SKM-1 treated with dmso at 0.1 percent for 144 hours (cell line): ENCODE measurements at regions not wholly inside any gene's neighbourhood (a gene's known extent, or its start where the extent isn't known, plus 50 kb on each side); places are given as distances from the start of the nearest gene placed in this dataset.

ENCODE experiments used
- DNase-seq: peaks from one replicate; lab custom pipeline; 2025; ENCODE audit not compliant: unreplicated experiment; lab: John Stamatoyannopoulos, UW

DNA sequence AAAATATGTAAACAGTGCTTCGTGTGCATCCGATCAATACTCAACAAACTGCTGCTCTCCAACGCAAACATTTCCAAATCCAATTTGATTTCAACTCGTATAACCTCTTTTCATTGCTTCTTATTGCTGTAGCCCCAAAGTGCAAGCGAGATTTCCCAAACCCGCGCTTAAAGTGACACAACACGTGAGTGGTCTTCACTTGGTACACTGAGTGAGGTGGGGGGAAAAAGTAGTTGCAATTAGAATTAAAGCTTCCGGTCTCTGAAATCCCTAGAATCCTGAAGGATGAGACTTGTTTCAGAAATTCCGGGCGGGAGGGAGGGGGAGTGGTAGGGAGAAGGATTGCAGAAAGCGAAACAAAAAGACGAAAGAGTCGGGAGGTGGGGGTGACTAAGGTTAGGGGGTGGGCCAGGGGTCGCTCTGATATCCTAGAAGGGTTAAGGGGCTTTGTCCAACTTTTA, 387.5 kb downstream of the BCAT1 start:
- DNase-seq = no peak

DNA sequence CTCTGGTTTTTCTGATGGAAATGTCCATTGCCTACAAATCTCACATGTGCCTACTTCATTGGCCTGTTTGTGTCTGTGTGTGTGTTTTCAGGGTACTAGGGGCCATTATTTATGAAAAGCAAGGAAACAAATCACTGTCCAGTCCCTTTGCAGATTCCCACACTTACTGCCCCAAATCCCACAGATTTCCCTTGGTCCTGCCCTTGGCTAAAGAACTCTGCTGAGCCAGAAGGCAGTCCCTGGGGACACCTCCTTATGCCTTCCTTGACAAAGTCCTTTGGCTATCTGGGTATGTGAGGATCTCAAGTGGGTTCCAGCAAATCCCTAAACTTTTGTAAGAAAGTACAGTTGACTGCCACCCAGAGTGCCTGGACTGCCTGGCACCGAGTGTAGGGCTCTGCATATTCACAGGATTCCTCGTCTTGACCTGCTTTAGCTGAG, 388.1 kb downstream of the BCAT1 start:
- DNase-seq = no peak

DNA sequence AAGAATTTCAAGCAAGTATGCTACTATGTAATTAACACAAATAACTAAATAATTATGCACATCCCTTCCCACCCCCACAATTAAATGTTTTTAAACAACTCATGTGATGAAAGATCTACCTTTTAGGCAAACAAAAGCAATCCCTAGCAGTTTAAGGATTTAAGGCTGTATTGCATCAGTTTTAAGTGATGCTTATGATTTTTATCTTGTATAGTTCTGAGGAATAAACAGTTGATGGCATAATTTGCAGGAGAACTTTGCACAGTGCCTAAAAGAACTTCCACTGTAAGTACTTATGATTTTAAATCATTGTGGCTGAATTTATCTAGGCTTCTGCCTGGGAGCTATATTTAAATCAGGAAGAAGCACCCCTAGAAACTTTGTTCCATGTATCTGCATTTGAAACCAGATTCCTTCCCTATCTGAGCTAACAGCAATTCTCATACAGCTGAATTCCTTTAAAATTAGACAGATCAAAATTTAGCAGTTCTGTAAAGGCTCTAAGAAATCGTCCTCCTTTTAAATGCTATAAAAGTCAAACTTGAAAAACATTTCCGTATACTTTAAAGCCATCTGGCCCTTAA, 388.6 kb downstream of the BCAT1 start:
- no peak for DNase-seq

- DNase-seq = no peak
Measured at GRCh38 chr12:24557738-24558137, 391.2 kb downstream of the BCAT1 start.

DNA sequence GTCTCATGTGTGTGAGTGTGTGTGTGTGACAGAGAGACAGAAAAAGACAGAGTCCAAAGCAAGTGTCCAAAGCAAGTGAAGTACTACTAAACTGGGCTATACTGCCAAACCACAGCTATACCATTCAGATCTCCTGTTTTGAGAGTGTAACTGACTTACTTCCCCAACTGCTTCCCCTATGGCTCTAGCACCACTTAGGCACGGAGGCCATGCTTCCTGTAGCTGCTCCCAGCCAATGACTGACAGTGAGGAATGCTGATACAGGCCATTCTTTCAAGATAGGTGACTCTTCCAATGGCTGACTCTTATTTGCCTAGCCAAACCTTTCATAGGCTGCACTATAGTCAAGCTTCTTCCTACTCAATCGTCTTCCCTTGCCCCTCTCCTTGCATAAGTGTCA, 393.2 kb downstream of the BCAT1 start:
- no peak for DNase-seq

GRCh38 chr12:24554612-24555295, 394.1 kb downstream of the BCAT1 start:
- no peak for DNase-seq

GRCh38 chr12:24553259-24553658, 395.6 kb downstream of the BCAT1 start:
- no peak for DNase-seq

DNA sequence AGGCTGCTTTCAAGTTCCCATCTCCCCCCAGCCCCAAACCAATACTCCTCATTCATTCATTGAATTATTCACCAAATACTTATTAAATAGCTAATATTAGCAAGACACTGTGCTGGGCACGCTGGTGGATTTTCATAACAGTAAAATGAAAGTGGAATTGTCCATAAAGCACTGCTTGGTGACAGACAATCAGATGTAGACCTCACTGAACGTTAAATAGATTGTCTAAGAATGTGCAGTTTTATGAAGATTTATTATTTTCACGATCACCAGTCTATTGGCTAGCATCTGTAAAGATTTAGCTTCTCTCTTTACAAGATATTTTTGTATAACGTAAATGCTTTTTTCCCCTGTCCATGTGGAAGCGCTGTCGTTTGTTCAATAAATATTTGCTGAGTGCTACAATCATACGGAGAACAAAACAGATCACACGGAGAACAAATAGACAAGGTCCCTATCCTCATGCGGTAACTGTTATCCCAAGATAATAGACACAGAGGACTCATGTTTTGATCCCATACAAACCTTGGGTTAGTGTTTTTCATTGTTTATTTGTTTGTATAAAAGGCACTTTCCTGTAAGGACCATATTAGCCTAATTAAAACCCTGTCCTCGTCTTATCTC, 397.6 kb downstream of the BCAT1 start:
- no peak for DNase-seq

DNA sequence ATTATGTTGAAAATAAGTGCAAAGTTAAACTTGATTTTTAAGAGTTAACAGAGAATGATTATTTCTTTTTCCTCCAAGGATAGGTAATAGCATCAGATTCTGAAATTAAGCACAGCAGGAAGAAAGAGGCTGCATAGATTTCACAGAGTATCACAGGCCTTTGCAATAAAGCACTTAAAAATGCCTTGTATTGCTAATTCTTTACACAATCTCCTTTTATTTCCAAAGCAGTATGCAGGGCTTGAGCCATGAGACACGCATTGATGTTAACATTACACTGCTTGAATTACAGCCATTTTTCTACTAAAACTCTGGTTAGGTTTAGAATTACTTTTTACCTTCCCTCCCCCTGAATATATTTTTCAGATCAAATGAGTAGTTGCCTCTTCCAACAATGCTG, 398.3 kb downstream of the BCAT1 start:
- DNase-seq = no peak

- no peak for DNase-seq
Measured at GRCh38 chr12:24546661-24547060, 402.2 kb downstream of the BCAT1 start.

DNA sequence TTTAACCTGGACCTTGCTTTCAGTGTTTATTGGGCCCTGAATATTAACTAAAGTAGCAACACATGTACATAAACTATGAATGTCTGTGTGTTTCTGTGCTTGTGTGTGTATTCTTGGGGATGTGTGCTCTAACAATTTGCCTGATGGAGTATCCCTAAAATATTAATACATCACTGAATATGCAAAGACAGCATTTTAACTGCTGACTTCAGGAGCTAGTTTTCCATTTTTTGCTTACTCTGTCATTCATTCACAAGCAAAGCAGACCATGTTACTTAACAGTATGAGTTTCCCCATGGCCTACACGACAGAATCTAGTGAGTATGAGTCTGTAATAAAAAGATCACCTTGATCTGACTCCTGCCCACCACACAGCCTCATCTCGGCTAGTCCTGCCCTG, 402.8 kb downstream of the BCAT1 start:
- no peak for DNase-seq

- DNase-seq = no peak
Measured at GRCh38 chr12:24544368-24544767, 404.5 kb downstream of the BCAT1 start.

- DNase-seq = no peak
Measured at GRCh38 chr12:24541193-24541871, 407.6 kb downstream of the BCAT1 start.

DNA sequence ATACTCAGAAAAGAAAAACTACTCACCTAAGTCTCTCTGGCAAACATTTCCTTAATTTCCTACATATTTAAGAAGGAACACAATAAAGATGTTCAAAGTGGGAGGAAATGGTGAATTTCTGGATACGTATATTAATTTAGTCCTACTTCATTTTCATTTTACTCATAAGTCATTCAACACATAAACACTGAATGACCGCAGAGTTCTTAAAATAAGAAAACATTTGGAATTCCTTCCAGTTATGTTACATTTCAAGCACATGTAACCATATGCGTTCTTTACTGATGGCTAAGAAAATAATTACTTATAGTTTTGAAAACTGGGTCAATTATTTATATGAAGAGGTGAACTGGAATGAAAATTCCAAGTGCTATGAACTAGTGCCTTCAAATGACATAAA, 409.3 kb downstream of the BCAT1 start:
- no peak for DNase-seq

DNA sequence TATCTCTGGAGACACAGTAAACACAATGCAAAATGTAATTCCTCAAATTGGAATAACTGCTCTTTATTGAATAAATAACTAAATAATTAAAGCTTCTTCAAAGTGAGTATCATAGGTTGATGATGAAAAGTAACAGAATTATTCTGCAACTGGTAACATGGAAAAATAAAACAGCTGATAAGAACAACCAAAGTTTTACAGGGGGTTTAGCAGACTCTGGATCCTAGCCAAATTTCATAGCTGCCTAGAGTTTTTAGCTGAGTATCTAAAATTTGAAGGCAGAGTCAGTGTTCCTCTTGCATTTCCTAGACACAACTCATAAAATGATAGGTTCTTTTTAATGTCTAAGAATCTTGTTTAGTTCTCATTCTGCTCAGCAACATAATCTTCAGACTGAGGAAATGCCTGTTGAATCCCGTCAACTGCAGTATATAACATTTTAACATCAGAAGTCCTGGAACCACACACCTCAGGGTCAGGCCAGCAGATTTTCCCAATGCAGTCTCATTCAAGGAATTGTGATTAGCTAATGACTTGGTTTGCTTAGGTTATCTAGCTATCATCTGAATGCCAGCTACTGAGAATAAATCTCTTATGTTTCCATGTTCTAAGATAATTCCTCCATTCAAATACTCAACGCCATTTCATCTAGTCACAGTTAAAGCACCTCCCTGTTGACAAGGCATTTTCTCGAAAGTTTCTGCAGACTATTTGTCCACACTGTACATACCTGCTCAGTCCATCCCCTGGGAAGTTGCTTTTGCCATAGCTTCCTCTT, 411.6 kb downstream of the BCAT1 start:
- DNase-seq = no peak

DNA sequence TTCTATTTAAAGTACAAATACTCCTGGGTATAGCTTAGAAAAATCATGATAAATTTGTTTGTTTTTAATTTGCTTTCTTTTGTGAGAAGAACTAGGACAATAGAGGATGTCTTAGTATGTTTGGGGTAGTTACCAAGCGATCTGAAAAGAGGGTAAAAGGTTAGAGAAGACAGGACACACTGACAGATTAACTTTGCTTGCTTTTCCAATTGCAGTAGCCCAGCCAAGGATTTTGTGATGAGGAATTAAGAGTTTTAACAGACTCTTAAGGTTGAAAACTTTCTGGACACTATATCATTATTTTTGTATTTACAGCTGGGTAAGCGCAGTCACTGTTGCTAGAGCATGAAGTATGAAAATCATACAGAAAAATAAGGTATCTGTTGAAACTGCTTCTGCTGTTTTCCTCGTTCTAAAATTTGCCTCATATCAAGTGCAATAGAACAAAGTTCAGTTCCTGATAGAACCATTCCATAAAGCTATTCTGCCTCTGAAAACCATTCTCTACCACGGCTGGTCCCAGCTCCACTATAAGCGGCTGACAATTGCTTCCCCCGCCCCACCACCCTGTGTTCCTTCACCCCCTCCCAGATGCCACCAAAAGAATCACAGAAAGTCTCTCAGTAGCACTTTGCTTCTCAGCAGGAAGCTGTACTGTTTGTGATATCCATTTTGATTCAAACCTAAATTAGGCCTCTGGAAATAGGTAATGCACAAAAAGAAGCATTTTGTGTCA, 413.4 kb downstream of the BCAT1 start:
- no peak for DNase-seq

DNA sequence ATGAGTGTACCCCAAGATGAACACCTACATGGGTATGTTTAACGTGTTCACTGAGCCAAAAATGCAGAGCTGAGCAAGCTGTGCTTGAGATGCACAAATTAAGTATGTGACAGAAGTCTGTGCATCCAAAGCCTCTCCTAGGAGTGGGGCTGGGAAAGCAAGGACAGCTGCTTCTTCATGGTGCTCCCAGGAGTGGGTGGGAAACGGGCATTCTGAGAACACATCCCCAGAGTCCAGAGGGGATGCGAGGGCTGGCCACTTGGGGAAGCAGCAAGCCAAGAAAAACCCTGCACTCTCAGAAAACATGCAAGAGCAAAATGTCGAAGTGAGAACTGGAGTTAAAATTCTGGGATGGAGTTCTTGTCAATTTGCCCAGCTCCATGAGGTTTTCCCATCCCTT, 414.3 kb downstream of the BCAT1 start:
- DNase-seq = no peak

GRCh38 chr12:24533716-24534352, 415.1 kb downstream of the BCAT1 start:
- DNase-seq = no peak

GRCh38 chr12:24530689-24531088, 418.2 kb downstream of the BCAT1 start:
- DNase-seq = no peak

GRCh38 chr12:24527102-24527501, 421.8 kb downstream of the BCAT1 start:
- no peak for DNase-seq
